ENCODE measurements at regions not wholly inside any gene's neighbourhood (a gene's known extent, or its start where the extent isn't known, plus 50 kb on each side); places are given as distances from the start of the nearest gene placed in this dataset.
"Not testable (repeated sequence)": the region's sequence is repeated elsewhere in the genome, so short reads cannot be mapped to it uniquely, and the experiment has no call there.

DNA sequence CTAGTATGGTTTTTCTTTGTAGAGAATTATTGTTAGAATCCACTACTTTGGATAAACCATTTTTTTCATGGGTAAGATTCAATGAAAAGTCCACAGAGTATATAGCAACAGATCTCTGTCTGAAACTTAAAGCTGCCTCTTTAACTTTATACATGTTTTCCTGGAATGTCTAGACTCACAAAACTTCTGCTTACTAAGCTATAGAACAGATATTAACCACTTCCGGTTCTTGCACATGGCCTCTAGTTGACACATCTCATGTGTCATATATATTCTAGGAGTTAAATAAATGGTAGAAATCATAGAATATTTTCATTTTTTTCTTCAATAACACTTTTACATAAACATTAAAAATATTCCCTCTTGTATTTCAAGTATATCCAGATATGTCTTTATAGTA is 1693.9 kb downstream of the SI start:
- Histone ChIP-seq H3K4me3 (no peak overlapping the region), H3K27ac (no peak overlapping the region), H3K4me1 (ENCODE audit: control insufficient read depth in 1 of 2, low read depth in 2 of 2) (no peaks in the 10 kb centered on the region), H3K36me3 (no peaks in the 10 kb centered on the region), H3K9me3 (no peaks in the 10 kb centered on the region), H3K27me3 (replicated peaks; ENCODE audit: insufficient read depth) (no peaks in the 10 kb centered on the region)
- no peak for DNase-seq (ENCODE audit: low spot score)
- TF ChIP-seq, protein P1, sequence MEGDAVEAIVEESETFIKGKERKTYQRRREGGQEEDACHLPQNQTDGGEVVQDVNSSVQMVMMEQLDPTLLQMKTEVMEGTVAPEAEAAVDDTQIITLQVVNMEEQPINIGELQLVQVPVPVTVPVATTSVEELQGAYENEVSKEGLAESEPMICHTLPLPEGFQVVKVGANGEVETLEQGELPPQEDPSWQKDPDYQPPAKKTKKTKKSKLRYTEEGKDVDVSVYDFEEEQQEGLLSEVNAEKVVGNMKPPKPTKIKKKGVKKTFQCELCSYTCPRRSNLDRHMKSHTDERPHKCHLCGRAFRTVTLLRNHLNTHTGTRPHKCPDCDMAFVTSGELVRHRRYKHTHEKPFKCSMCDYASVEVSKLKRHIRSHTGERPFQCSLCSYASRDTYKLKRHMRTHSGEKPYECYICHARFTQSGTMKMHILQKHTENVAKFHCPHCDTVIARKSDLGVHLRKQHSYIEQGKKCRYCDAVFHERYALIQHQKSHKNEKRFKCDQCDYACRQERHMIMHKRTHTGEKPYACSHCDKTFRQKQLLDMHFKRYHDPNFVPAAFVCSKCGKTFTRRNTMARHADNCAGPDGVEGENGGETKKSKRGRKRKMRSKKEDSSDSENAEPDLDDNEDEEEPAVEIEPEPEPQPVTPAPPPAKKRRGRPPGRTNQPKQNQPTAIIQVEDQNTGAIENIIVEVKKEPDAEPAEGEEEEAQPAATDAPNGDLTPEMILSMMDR (IDR thresholded peaks at IDR 0.05): no peak
- no peak for ATAC-seq (ENCODE audit: insufficient number of reproducible peaks, low FRiP score, low read depth)

DNA sequence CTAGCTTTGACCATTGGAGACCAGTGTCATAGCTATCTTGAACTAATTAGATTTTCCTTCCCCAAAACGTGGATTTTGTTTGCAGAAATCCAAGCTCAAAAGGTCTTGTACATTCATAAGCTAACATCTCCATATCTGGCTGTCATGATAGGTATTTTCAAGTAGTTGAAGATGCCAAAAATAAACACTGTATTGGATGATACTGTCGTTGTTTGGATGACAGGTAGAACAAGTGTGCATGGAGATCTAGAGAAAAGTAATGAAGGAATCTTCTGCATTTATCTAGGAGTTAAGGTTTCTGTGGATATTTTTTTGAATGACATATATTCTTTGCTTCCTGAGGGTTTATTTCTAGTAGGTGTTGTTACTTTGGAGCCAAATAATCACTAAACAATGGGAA is 1696.1 kb downstream of the SI start:
- ATAC-seq (ENCODE audit: insufficient number of reproducible peaks, low FRiP score, low read depth) (no peak), DNase-seq (ENCODE audit: low spot score) (no peak)
- Histone ChIP-seq H3K27ac (no peak overlapping the region), H3K4me3 (no peak overlapping the region), H3K27me3 (replicated peaks; ENCODE audit: insufficient read depth) (no peaks in the 10 kb centered on the region), H3K4me1 (ENCODE audit: control insufficient read depth in 1 of 2, low read depth in 2 of 2) (no peaks in the 10 kb centered on the region), H3K9me3 (no peaks in the 10 kb centered on the region), H3K36me3 (no peaks in the 10 kb centered on the region)
- TF ChIP-seq, protein P1 (IDR thresholded peaks at IDR 0.05): no peak

- no peak for DNase-seq (ENCODE audit: low spot score)
- Histone ChIP-seq H3K9me3 (no peaks in the 10 kb centered on the region), H3K27me3 (replicated peaks; ENCODE audit: insufficient read depth) (no peaks in the 10 kb centered on the region), H3K4me1 (ENCODE audit: control insufficient read depth in 1 of 2, low read depth in 2 of 2) (no peaks in the 10 kb centered on the region), H3K4me3 (no peak overlapping the region), H3K27ac (no peak overlapping the region), H3K36me3 (no peaks in the 10 kb centered on the region)
- TF ChIP-seq, protein P1 (IDR thresholded peaks at IDR 0.05): no peak
- ATAC-seq (ENCODE audit: insufficient number of reproducible peaks, low FRiP score, low read depth): no peak
These were observed 1710.1 kb downstream of the SI start for GRCh38 chr3:163368168-163368567.

DNA sequence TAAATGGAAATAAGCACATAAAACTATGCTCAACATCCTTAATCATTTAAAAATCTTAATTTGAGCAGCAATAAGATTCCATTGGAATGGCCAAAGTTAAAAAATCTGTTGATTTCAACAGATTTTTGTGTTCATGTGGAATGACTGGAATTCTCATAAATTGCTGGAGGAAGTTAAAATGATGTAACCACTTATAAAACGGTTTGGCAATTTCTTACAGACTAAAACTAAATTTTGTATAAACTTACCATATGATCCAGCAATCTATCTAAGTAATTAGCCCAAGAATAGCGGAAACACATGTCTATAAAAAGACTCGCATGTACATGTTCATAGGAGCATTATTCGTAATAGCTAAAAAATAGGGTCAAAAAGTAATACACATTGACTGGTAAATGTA is 1713.6 kb downstream of the SI start:
- DNase-seq (ENCODE audit: low spot score) (no peak), ATAC-seq (ENCODE audit: insufficient number of reproducible peaks, low FRiP score, low read depth) (no peak)
- Histone ChIP-seq H3K4me1 (ENCODE audit: control insufficient read depth in 1 of 2, low read depth in 2 of 2) (no peaks in the 10 kb centered on the region), H3K4me3 (no peak overlapping the region), H3K36me3 (no peaks in the 10 kb centered on the region), H3K27me3 (replicated peaks; ENCODE audit: insufficient read depth) (no peaks in the 10 kb centered on the region), H3K27ac (no peak overlapping the region), H3K9me3 (no peaks in the 10 kb centered on the region)
- TF ChIP-seq, protein P1 (IDR thresholded peaks at IDR 0.05): no peak

- Histone ChIP-seq H3K4me3 (no peak overlapping the region), H3K36me3 (no peaks in the 10 kb centered on the region), H3K27me3 (replicated peaks; ENCODE audit: insufficient read depth) (no peaks in the 10 kb centered on the region), H3K27ac (no peak overlapping the region), H3K4me1 (ENCODE audit: control insufficient read depth in 1 of 2, low read depth in 2 of 2) (no peaks in the 10 kb centered on the region), H3K9me3 (no peaks in the 10 kb centered on the region)
- DNase-seq (ENCODE audit: low spot score) (no peak), ATAC-seq (ENCODE audit: insufficient number of reproducible peaks, low FRiP score, low read depth) (no peak)
- TF ChIP-seq, protein P1 (IDR thresholded peaks at IDR 0.05): no peak
These were observed 1716.1 kb downstream of the SI start for GRCh38 chr3:163362151-163362550.

GRCh38 chr3:163361357-163361878 is 1716.9 kb downstream of the SI start:
- H3K4me1 ChIP-seq (ENCODE audit: control insufficient read depth in 1 of 2, low read depth in 2 of 2); H3K27ac ChIP-seq; H3K4me3 ChIP-seq; ATAC-seq (ENCODE audit: insufficient number of reproducible peaks, low FRiP score, low read depth); H3K9me3 ChIP-seq; H3K36me3 ChIP-seq; H3K27me3 ChIP-seq (replicated peaks; ENCODE audit: insufficient read depth); DNase-seq (ENCODE audit: low spot score): not testable (repeated sequence)

Data from thoracic aorta (tissue), 2 donors.